ENCODE measurements at regions not wholly inside any gene's neighbourhood (a gene's known extent, or its start where the extent isn't known, plus 50 kb on each side); places are given as distances from the start of the nearest gene placed in this dataset.

- no peaks in the 10 kb centered on the region for H3K36me3 ChIP-seq
- no peak for TF ChIP-seq CTCF (IDR thresholded peaks at IDR 0.05)
- H3K27me3 ChIP-seq (replicated peaks; ENCODE audit: insufficient read depth): no peaks in the 10 kb centered on the region
- no peak for ATAC-seq (ENCODE audit: insufficient number of reproducible peaks, low FRiP score, low read depth)
- DNase-seq (ENCODE audit: low spot score): no peak
- no peak overlapping the region for H3K27ac ChIP-seq
- H3K9me3 ChIP-seq: no peaks in the 10 kb centered on the region
- no peak overlapping the region for H3K4me3 ChIP-seq
- H3K4me1 ChIP-seq (ENCODE audit: control insufficient read depth in 1 of 2, low read depth in 2 of 2): no peaks in the 10 kb centered on the region
Measured at GRCh38 chr16:87170310-87170709, 146.9 kb downstream of the C16orf95 start.

- Histone ChIP-seq H3K4me1 (ENCODE audit: control insufficient read depth in 1 of 2, low read depth in 2 of 2) (no peaks in the 10 kb centered on the region), H3K27ac (no peak overlapping the region), H3K27me3 (replicated peaks; ENCODE audit: insufficient read depth) (no peaks in the 10 kb centered on the region), H3K4me3 (no peak overlapping the region), H3K9me3 (no peaks in the 10 kb centered on the region), H3K36me3 (no peaks in the 10 kb centered on the region)
- DNase-seq (ENCODE audit: low spot score): no peak
- TF ChIP-seq CTCF (IDR thresholded peaks at IDR 0.05): no peak
- ATAC-seq (ENCODE audit: insufficient number of reproducible peaks, low FRiP score, low read depth): no peak
Measured at GRCh38 chr16:87171723-87172122, 145.5 kb downstream of the C16orf95 start.

- no peak for ATAC-seq (ENCODE audit: insufficient number of reproducible peaks, low FRiP score, low read depth)
- DNase-seq (ENCODE audit: low spot score): no peak
- Histone ChIP-seq H3K9me3 (no peaks in the 10 kb centered on the region), H3K27ac (no peak overlapping the region), H3K27me3 (replicated peaks; ENCODE audit: insufficient read depth) (no peaks in the 10 kb centered on the region), H3K36me3 (no peaks in the 10 kb centered on the region), H3K4me3 (no peak overlapping the region), H3K4me1 (ENCODE audit: control insufficient read depth in 1 of 2, low read depth in 2 of 2) (peaks cover 0 to 3% of the 10 kb centered on the region in 2 donors)
- no peak for TF ChIP-seq CTCF (IDR thresholded peaks at IDR 0.05)
Measured at GRCh38 chr16:87172632-87173031, 144.6 kb downstream of the C16orf95 start.

GRCh38 chr16:87173294-87173893, 143.8 kb downstream of the C16orf95 start:
- no peaks in the 10 kb centered on the region for H3K27me3 ChIP-seq (replicated peaks; ENCODE audit: insufficient read depth)
- DNase-seq (ENCODE audit: low spot score) (no peak), ATAC-seq (ENCODE audit: insufficient number of reproducible peaks, low FRiP score, low read depth) (no peak)
- H3K9me3 ChIP-seq: no peaks in the 10 kb centered on the region
- peaks cover 6 to 10% of the 10 kb centered on the region in 2 donors for H3K4me1 ChIP-seq (ENCODE audit: control insufficient read depth in 1 of 2, low read depth in 2 of 2)
- no peak for TF ChIP-seq CTCF (IDR thresholded peaks at IDR 0.05)
- no peaks in the 10 kb centered on the region for H3K36me3 ChIP-seq
- no peak overlapping the region for H3K27ac ChIP-seq
- H3K4me3 ChIP-seq: no peak overlapping the region

- TF ChIP-seq CTCF (IDR thresholded peaks at IDR 0.05): no peak
- Histone ChIP-seq H3K4me3 (no peak overlapping the region), H3K9me3 (no peaks in the 10 kb centered on the region), H3K27ac (no peak overlapping the region), H3K27me3 (replicated peaks; ENCODE audit: insufficient read depth) (no peaks in the 10 kb centered on the region), H3K4me1 (ENCODE audit: control insufficient read depth in 1 of 2, low read depth in 2 of 2) (peaks cover 13 to 17% of the 10 kb centered on the region in 2 donors), H3K36me3 (no peaks in the 10 kb centered on the region)
- ATAC-seq (ENCODE audit: insufficient number of reproducible peaks, low FRiP score, low read depth) (no peak), DNase-seq (ENCODE audit: low spot score) (no peak)
Measured at GRCh38 chr16:87174061-87174460, 143.1 kb downstream of the C16orf95 start.

Data from thoracic aorta (tissue), 2 donors.